ENCODE measurements at regions not wholly inside any gene's neighbourhood (a gene's known extent, or its start where the extent isn't known, plus 50 kb on each side); places are given as distances from the start of the nearest gene placed in this dataset.

GRCh38 chr1:101145449-101145820 lies 91.4 kb upstream of the S1PR1 start:
- Histone ChIP-seq H3K36me3 (no peaks in the 10 kb centered on the region), H3K4me3 (no peak overlapping the region), H3K4me1 (ENCODE audit: insufficient read depth) (no peaks in the 10 kb centered on the region), H3K27ac (no peak overlapping the region), H3K9me3 (no peaks in the 10 kb centered on the region), H3K27me3 (no peaks in the 10 kb centered on the region)
- no peak for DNase-seq
- TF ChIP-seq EP300 (IDR thresholded peaks at IDR 0.05) (no peak), POLR2A (IDR thresholded peaks at IDR 0.05) (no peak), CTCF (IDR thresholded peaks at IDR 0.05) (no peak)
- intact Hi-C loops (cut with DNase I), result no loop called here

- H3K27ac ChIP-seq, result no peak overlapping the region
- no peaks in the 10 kb centered on the region for H3K4me1 ChIP-seq (ENCODE audit: insufficient read depth)
- intact Hi-C loops (cut with DNase I), result no loop called here
- H3K27me3 ChIP-seq, result no peaks in the 10 kb centered on the region
- 88 to 91% (median 89%) methylated on average over 5 of the region's 5 CpGs for WGBS, 3 donors
- no peak for TF ChIP-seq CTCF (IDR thresholded peaks at IDR 0.05)
- TF ChIP-seq POLR2A (IDR thresholded peaks at IDR 0.05), result no peak
- no peak for TF ChIP-seq EP300 (IDR thresholded peaks at IDR 0.05)
- H3K36me3 ChIP-seq, result no peaks in the 10 kb centered on the region
- DNase-seq, result no peak
- no peaks in the 10 kb centered on the region for H3K9me3 ChIP-seq
- no peak overlapping the region for H3K4me3 ChIP-seq
Measured at GRCh38 chr1:101144671-101145448, 92.0 kb upstream of the S1PR1 start.

GRCh38 chr1:101142244-101142643 lies 94.6 kb upstream of the S1PR1 start:
- Histone ChIP-seq H3K27ac (no peak overlapping the region), H3K36me3 (no peaks in the 10 kb centered on the region), H3K27me3 (no peaks in the 10 kb centered on the region), H3K4me3 (no peak overlapping the region), H3K4me1 (ENCODE audit: insufficient read depth) (no peaks in the 10 kb centered on the region), H3K9me3 (no peaks in the 10 kb centered on the region)
- DNase-seq, result no peak
- WGBS, 3 donors, result 85 to 89% (median 86%) methylated on average over 1 of the region's 1 CpG
- TF ChIP-seq EP300 (IDR thresholded peaks at IDR 0.05) (no peak), CTCF (IDR thresholded peaks at IDR 0.05) (no peak), POLR2A (IDR thresholded peaks at IDR 0.05) (no peak)
- intact Hi-C loops (cut with DNase I), result no loop called here

- Histone ChIP-seq H3K4me3 (no peak overlapping the region), H3K27ac (no peak overlapping the region), H3K4me1 (ENCODE audit: insufficient read depth) (no peaks in the 10 kb centered on the region), H3K9me3 (no peaks in the 10 kb centered on the region), H3K27me3 (no peaks in the 10 kb centered on the region), H3K36me3 (no peaks in the 10 kb centered on the region)
- TF ChIP-seq CTCF (IDR thresholded peaks at IDR 0.05) (no peak), POLR2A (IDR thresholded peaks at IDR 0.05) (no peak), EP300 (IDR thresholded peaks at IDR 0.05) (no peak)
- 95 to 98% (median 98%) methylated on average over 2 of the region's 2 CpGs for WGBS, 3 donors
- DNase-seq, result no peak
- intact Hi-C loops (cut with DNase I), result no loop called here
Measured at GRCh38 chr1:101141376-101141775, 95.4 kb upstream of the S1PR1 start.

Measured in ovary (tissue), 7 donors.